ENCODE measurements at regions not wholly inside any gene's neighbourhood (a gene's known extent, or its start where the extent isn't known, plus 50 kb on each side); places are given as distances from the start of the nearest gene placed in this dataset.

GRCh38 chr5:62896121-62896893, 317.7 kb downstream of the LRRC70 start:
- TF ChIP-seq CTCF (IDR thresholded peaks at IDR 0.05) (no peak), EZH2 (IDR thresholded peaks at IDR 0.05) (no peak)
